ENCODE measurements at regions not wholly inside any gene's neighbourhood (a gene's known extent, or its start where the extent isn't known, plus 50 kb on each side); places are given as distances from the start of the nearest gene placed in this dataset.

DNA sequence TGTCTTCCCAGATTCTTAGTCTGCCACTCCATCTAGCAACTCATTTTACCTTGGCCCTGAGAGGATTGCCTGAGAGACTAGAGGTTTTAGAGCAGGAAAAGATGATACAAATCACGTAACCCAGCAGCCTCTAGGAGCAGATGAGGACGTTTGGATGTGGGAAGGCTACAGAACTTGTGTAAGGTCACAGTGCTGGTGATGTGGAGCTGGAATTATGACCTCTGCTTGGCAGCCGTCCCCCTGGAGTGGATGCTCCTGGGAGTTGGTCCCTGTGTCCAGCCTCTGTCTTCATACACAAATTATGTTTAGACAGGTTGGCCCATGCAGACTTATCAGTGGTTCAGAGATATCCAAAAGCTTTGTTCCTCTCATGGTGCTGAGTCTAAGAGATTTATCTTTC lies 499.0 kb downstream of the EBF1 start:
- Histone ChIP-seq H3K9me3 (no peaks in the 10 kb centered on the region), H3K4me3 (no peak overlapping the region), H3K27me3 (no peaks in the 10 kb centered on the region), H3K27ac (no peak overlapping the region), H3K9ac (ENCODE audit: low read depth in 2 of 2, low read length in 2 of 2) (no peak overlapping the region), H3K36me3 (no peaks in the 10 kb centered on the region), H3K4me1 (no peaks in the 10 kb centered on the region)
- intact Hi-C loops (cut with DNase I): no loop called here
- no peak for DNase-seq
- TF ChIP-seq, protein P1, sequence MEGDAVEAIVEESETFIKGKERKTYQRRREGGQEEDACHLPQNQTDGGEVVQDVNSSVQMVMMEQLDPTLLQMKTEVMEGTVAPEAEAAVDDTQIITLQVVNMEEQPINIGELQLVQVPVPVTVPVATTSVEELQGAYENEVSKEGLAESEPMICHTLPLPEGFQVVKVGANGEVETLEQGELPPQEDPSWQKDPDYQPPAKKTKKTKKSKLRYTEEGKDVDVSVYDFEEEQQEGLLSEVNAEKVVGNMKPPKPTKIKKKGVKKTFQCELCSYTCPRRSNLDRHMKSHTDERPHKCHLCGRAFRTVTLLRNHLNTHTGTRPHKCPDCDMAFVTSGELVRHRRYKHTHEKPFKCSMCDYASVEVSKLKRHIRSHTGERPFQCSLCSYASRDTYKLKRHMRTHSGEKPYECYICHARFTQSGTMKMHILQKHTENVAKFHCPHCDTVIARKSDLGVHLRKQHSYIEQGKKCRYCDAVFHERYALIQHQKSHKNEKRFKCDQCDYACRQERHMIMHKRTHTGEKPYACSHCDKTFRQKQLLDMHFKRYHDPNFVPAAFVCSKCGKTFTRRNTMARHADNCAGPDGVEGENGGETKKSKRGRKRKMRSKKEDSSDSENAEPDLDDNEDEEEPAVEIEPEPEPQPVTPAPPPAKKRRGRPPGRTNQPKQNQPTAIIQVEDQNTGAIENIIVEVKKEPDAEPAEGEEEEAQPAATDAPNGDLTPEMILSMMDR (IDR thresholded peaks at IDR 0.05): no peak

DNA sequence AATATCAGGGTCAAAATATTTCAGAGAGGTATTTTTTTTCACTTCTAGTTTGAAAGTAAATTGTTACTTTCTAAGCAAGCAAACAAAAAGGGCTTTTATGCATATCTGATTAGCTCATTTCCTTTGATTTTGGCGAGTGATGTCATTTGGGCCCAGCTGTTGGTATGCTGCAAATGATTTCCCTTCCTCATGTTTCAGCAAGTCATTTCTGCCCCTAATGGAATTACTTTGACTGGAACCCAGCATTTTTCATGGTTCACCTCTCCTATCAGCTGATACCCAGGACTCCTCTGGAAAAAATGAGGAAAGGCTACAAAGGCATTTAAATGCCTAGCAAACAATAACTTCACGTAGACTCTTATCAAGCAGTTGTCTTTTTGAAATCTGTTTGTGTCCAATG lies 500.6 kb downstream of the EBF1 start:
- intact Hi-C loops (cut with DNase I): no loop called here
- H3K27me3 ChIP-seq: no peaks in the 10 kb centered on the region
- TF ChIP-seq, protein P1 (IDR thresholded peaks at IDR 0.05): no peak
- H3K4me1 ChIP-seq: no peaks in the 10 kb centered on the region
- no peak overlapping the region for H3K4me3 ChIP-seq
- H3K36me3 ChIP-seq: no peaks in the 10 kb centered on the region
- no peak overlapping the region for H3K9ac ChIP-seq (ENCODE audit: low read depth in 2 of 2, low read length in 2 of 2)
- H3K9me3 ChIP-seq: no peaks in the 10 kb centered on the region
- no peak overlapping the region for H3K27ac ChIP-seq
- no peak for DNase-seq

DNA sequence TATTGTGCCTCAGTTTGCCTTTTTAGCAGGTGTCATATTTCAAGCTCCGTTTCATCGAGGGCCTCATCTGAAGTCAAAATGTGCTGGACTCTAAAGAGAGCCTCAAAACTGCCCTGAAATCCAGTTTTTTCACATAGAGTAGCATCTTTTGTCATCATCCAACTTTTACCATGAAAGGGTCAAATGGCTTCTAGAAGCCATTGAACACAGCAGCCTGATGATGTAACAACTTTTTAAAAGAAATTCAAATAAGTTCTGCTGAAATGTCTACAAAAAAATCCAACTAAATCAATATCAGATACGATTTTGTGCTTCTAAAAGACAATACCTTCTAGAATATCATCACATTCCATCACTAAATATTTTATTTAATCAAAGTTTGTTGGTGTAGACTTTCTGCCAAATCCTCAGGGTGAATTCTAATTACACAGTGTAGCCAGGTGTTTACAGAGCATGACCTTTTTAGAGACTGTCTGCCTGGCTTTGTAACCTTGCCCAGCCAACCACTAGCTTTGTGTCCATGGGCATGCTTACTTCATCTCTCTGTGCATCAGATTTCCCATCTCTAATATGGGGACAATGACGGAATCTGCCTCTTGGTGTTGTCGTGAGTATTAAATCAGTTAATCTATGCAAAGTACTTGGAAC lies 505.0 kb downstream of the EBF1 start:
- Histone ChIP-seq H3K4me1 (no peaks in the 10 kb centered on the region), H3K27ac (no peak overlapping the region), H3K27me3 (no peaks in the 10 kb centered on the region), H3K9me3 (no peaks in the 10 kb centered on the region), H3K36me3 (no peaks in the 10 kb centered on the region), H3K4me3 (no peak overlapping the region), H3K9ac (ENCODE audit: low read depth in 2 of 2, low read length in 2 of 2) (no peak overlapping the region)
- TF ChIP-seq, protein P1 (IDR thresholded peaks at IDR 0.05): no peak
- intact Hi-C loops (cut with DNase I): no loop called here
- no peak for DNase-seq

DNA sequence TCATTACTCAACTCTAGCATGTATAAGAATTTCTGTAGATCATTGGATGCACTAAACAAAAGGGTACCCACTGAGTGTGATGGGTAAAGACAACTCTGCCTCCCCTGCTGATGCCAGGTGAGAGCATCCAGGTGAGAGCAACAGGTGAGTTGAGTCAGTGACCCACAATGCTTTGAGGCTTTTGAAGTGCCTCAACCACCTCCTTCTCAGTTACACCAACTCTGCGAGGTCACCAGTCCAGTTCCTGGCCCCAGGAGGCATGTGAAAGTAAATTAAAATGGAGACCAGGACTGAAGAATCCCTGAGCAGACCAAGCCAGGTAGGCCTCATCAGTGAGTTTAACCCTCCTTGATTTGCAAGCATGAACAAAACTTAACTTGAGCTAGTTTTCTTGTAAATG lies 505.8 kb downstream of the EBF1 start:
- no peak for DNase-seq

DNA sequence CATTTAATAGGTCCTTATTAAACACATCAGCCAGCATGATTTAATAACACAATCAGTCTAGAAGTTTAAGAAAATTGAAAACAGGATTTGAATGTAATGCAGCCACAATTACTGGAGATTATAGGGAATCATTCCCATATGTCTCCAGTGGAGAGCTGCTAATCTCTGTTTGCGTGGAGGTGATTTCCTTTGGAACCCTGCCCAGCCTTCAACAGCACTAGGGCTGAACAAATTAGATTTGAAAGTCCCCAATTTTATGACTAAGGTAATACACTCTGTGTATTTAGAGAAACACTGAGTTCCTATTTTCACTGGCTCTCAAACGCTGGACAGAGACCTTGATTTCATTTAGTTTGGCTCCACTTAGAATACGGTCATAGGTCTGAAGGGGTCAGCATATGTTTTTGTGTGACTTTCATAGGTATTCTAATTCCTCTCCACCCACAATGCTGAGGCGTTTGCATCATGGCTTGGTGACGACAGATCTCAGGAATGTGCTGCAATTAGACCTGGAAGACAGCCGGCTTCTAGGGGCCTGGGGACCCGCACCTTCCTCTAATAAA lies 508.3 kb downstream of the EBF1 start:
- no peak overlapping the region for H3K27ac ChIP-seq
- no peak overlapping the region for H3K4me3 ChIP-seq
- TF ChIP-seq, protein P1 (IDR thresholded peaks at IDR 0.05): no peak
- DNase-seq: no peak
- H3K4me1 ChIP-seq: no peaks in the 10 kb centered on the region
- no peaks in the 10 kb centered on the region for H3K9me3 ChIP-seq
- H3K27me3 ChIP-seq: no peaks in the 10 kb centered on the region
- intact Hi-C loops (cut with DNase I): no loop called here
- H3K9ac ChIP-seq (ENCODE audit: low read depth in 2 of 2, low read length in 2 of 2): no peak overlapping the region
- H3K36me3 ChIP-seq: no peaks in the 10 kb centered on the region

More for the DNA sequence above, 505.8 kb downstream of the EBF1 start:
- Histone ChIP-seq H3K27me3 (no peaks in the 10 kb centered on the region), H3K27ac (no peak overlapping the region), H3K4me1 (no peaks in the 10 kb centered on the region), H3K36me3 (no peaks in the 10 kb centered on the region), H3K4me3 (no peak overlapping the region), H3K9me3 (no peaks in the 10 kb centered on the region), H3K9ac (ENCODE audit: low read depth in 2 of 2, low read length in 2 of 2) (no peak overlapping the region)
- TF ChIP-seq, protein P1 (IDR thresholded peaks at IDR 0.05): no peak
- intact Hi-C loops (cut with DNase I): no loop called here

Measured in colonic mucosa (tissue), 4 donors.